NCI-H2107 (cell line): ENCODE measurements at regions not wholly inside any gene's neighbourhood (a gene's known extent, or its start where the extent isn't known, plus 50 kb on each side); places are given as distances from the start of the nearest gene placed in this dataset.
"Not testable (repeated sequence)": the region's sequence is repeated elsewhere in the genome, so short reads cannot be mapped to it uniquely, and the experiment has no call there.

Experiments
- DNase-seq: peaks from one replicate; lab custom pipeline; 2025; lab: John Stamatoyannopoulos, UW

GRCh38 chr17:52546990-52547389 is 388.5 kb upstream of the CA10 start:
- no peak for DNase-seq

GRCh38 chr17:52546493-52546892 is 388.0 kb upstream of the CA10 start:
- no peak for DNase-seq

- DNase-seq = no peak
These were observed 378.9 kb upstream of the CA10 start for GRCh38 chr17:52537421-52537820.

GRCh38 chr17:52536489-52536888 is 378.0 kb upstream of the CA10 start:
- DNase-seq = no peak

- no peak for DNase-seq
These were observed 373.9 kb upstream of the CA10 start for GRCh38 chr17:52532373-52532772.

GRCh38 chr17:52524096-52524637 is 365.7 kb upstream of the CA10 start:
- DNase-seq = no peak

GRCh38 chr17:52517176-52517575 is 358.7 kb upstream of the CA10 start:
- no peak for DNase-seq

- no peak for DNase-seq
These were observed 357.4 kb upstream of the CA10 start for GRCh38 chr17:52515927-52516326.

- DNase-seq = no peak
These were observed 347.1 kb upstream of the CA10 start for GRCh38 chr17:52505601-52506000.

- DNase-seq = no peak
These were observed 345.6 kb upstream of the CA10 start for GRCh38 chr17:52504081-52504480.

GRCh38 chr17:52495646-52496045 is 337.1 kb upstream of the CA10 start:
- DNase-seq = no peak

GRCh38 chr17:52482271-52482670 is 323.8 kb upstream of the CA10 start:
- no peak for DNase-seq

GRCh38 chr17:52477824-52478699 is 319.5 kb upstream of the CA10 start:
- no peak for DNase-seq

GRCh38 chr17:52476638-52477313 is 318.3 kb upstream of the CA10 start:
- DNase-seq = no peak

GRCh38 chr17:52470553-52470952 is 312.0 kb upstream of the CA10 start:
- no peak for DNase-seq

- DNase-seq = no peak
These were observed 306.9 kb upstream of the CA10 start for GRCh38 chr17:52465407-52465806.

- no peak for DNase-seq
These were observed 292.9 kb upstream of the CA10 start for GRCh38 chr17:52451294-52451861.

GRCh38 chr17:52442350-52442749 is 283.8 kb upstream of the CA10 start:
- no peak for DNase-seq

- no peak for DNase-seq
These were observed 262.1 kb upstream of the CA10 start for GRCh38 chr17:52420555-52421078.

- DNase-seq = no peak
These were observed 260.7 kb upstream of the CA10 start for GRCh38 chr17:52419229-52419641.

GRCh38 chr17:52410781-52411180 is 252.3 kb upstream of the CA10 start:
- DNase-seq = no peak

GRCh38 chr17:52409222-52409621 is 250.7 kb upstream of the CA10 start:
- DNase-seq = not testable (repeated sequence)

- no peak for DNase-seq
These were observed 236.8 kb upstream of the CA10 start for GRCh38 chr17:52395308-52395707.
